ENCODE measurements at regions not wholly inside any gene's neighbourhood (a gene's known extent, or its start where the extent isn't known, plus 50 kb on each side); places are given as distances from the start of the nearest gene placed in this dataset.

GRCh38 chrY:8815616-8816015 is 521.6 kb upstream of the TSPY4 start:
- TF ChIP-seq EP300 (IDR thresholded peaks at IDR 0.05) (no peak), POLR2A (IDR thresholded peaks at IDR 0.05) (no peak)

Data from sigmoid colon (tissue), 4 donors.